ENCODE measurements at regions not wholly inside any gene's neighbourhood (a gene's known extent, or its start where the extent isn't known, plus 50 kb on each side); places are given as distances from the start of the nearest gene placed in this dataset.

DNA sequence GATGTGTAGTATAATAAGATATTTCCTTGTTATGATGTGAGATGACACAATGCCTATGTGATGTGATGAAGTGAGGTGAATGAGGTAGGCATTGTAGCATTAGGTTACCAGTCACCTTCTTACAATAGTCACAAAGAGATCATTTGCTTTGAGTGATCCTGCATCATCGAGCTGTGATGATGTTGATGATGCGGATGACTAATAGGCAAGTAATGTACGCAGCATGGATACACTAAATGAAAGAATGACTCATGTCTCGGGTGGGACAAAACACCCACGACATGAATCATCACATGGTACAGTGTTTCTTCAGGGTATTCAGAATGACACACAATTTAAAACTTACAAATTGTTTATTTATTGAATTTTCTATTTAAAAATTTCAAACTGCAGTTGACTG is 806.3 kb upstream of the GJE1 start:
- no peaks in the 10 kb centered on the region for H4K20me1 ChIP-seq (ENCODE audit: insufficient read depth, low read length)
- H3K27me3 ChIP-seq (ENCODE audit: insufficient read depth, low read length): no peaks in the 10 kb centered on the region
- H3K36me3 ChIP-seq (ENCODE audit: insufficient read depth, low read length): no peaks in the 10 kb centered on the region
- H3K27ac ChIP-seq (ENCODE audit: low read depth, low read length, poor library complexity, severe bottlenecking): no peak overlapping the region
- peaks cover 3% of the 10 kb centered on the region; the same call in 1 of the 2 replicates for H3K9me3 ChIP-seq (ENCODE audit: low read length)
- H3K4me1 ChIP-seq (ENCODE audit: insufficient read depth, low read length, severe bottlenecking): peaks cover 3% of the 10 kb centered on the region
- no peak overlapping the region for H3K4me3 ChIP-seq (ENCODE audit: low read depth, low read length, poor library complexity, severe bottlenecking)
- no peaks in the 10 kb centered on the region for H3K9me2 ChIP-seq (ENCODE audit: low read depth, low read length)
- no peaks in the 10 kb centered on the region for H3F3A ChIP-seq (ENCODE audit: insufficient read depth, low read length)
- no peaks in the 10 kb centered on the region for H3K79me2 ChIP-seq (ENCODE audit: insufficient read depth, low read length)
- H3K9ac ChIP-seq (ENCODE audit: low read length): no peak overlapping the region
- H3K4me2 ChIP-seq (ENCODE audit: low read length): no peak overlapping the region
- H2AFZ ChIP-seq (ENCODE audit: low read length): peak overlapping the region; percentile 81; the same call in 1 of the 2 replicates
- TF ChIP-seq, protein P1, sequence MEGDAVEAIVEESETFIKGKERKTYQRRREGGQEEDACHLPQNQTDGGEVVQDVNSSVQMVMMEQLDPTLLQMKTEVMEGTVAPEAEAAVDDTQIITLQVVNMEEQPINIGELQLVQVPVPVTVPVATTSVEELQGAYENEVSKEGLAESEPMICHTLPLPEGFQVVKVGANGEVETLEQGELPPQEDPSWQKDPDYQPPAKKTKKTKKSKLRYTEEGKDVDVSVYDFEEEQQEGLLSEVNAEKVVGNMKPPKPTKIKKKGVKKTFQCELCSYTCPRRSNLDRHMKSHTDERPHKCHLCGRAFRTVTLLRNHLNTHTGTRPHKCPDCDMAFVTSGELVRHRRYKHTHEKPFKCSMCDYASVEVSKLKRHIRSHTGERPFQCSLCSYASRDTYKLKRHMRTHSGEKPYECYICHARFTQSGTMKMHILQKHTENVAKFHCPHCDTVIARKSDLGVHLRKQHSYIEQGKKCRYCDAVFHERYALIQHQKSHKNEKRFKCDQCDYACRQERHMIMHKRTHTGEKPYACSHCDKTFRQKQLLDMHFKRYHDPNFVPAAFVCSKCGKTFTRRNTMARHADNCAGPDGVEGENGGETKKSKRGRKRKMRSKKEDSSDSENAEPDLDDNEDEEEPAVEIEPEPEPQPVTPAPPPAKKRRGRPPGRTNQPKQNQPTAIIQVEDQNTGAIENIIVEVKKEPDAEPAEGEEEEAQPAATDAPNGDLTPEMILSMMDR (IDR thresholded peaks at IDR 0.05; ENCODE audit: low read length): no peak
- no peak for TF ChIP-seq EZH2 (IDR thresholded peaks at IDR 0.05; ENCODE audit: borderline replicate concordance, low read length)

DNA sequence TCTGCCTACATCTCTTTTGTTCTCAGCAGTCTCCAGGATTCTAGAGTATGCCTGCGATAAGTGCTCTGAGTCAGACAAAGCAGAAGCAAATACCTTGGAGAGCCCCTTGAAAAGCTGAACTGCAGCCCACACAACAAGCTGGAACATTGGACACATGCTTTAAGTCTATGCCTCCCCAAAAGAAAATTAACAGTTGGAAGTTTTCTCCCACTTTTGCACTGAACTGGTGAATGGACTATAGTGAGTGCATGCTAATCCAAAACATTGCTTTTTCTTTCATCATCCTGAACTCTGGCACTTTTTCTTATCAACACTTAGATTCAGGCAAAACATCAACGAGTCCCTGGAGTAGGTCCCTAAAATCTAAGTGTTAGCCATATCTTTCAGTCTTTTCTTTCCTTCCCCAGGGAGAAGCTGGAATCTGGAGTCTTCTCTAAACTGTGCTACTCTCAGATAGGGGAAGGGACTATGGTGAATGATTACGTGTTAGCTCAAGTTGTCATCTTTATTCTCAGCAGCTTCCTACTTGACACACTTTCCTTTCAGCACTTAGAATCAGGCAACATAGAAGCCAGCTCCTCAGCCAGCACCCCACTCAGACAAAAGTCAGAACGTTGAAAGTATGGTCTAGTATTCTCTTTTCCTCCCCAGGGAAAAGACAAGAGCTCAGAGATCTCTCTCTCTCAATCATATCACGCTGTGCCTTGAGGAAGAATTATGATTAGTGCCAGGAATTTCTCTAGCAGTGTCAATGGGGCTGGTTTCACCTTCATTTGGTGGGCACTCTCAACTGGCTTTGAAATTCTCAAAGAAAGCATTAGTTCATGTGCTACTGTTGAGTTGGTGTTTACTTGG is 811.0 kb upstream of the GJE1 start:
- Histone ChIP-seq H3K27me3 (ENCODE audit: insufficient read depth, low read length) (no peaks in the 10 kb centered on the region), H2AFZ (ENCODE audit: low read length) (0 out of 2 replicates have a peak overlapping the region, but pooled peaks have one; percentile 32), H3K4me1 (ENCODE audit: insufficient read depth, low read length, severe bottlenecking) (peaks cover 3% of the 10 kb centered on the region), H3K4me3 (ENCODE audit: low read depth, low read length, poor library complexity, severe bottlenecking) (no peak overlapping the region), H3K79me2 (ENCODE audit: insufficient read depth, low read length) (no peaks in the 10 kb centered on the region), H3K27ac (ENCODE audit: low read depth, low read length, poor library complexity, severe bottlenecking) (no peak overlapping the region), H3K4me2 (ENCODE audit: low read length) (no peak overlapping the region), H4K20me1 (ENCODE audit: insufficient read depth, low read length) (no peaks in the 10 kb centered on the region), H3K9ac (ENCODE audit: low read length) (no peak overlapping the region), H3K36me3 (ENCODE audit: insufficient read depth, low read length) (no peaks in the 10 kb centered on the region), H3K9me3 (ENCODE audit: low read length) (no peaks in the 10 kb centered on the region), H3F3A (ENCODE audit: insufficient read depth, low read length) (no peaks in the 10 kb centered on the region), H3K9me2 (ENCODE audit: low read depth, low read length) (no peaks in the 10 kb centered on the region)
- TF ChIP-seq EZH2 (IDR thresholded peaks at IDR 0.05; ENCODE audit: borderline replicate concordance, low read length): no peak

DNA sequence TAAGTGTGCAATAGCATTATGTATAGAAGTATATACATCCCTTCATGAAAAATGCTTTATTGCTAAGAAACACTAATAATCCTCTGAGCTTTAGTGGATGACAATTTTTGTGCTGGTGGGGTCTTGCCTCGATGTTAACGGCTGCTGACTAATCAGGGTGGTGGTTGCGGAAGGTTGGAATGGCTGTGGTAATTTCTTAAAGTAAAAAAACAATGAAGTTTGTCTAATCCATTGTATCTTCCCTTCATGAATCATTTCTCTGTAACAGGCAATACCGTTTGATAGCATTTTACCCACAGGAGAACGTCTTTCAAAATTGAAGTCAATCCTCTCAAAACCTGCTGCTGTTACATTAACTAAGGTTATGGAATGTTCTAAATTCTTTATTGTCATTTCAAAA is 816.5 kb upstream of the GJE1 start:
- Histone ChIP-seq H3K36me3 (ENCODE audit: insufficient read depth, low read length) (no peaks in the 10 kb centered on the region), H3K9me2 (ENCODE audit: low read depth, low read length) (no peaks in the 10 kb centered on the region), H3K27me3 (ENCODE audit: insufficient read depth, low read length) (no peaks in the 10 kb centered on the region), H3K9me3 (ENCODE audit: low read length) (no peaks in the 10 kb centered on the region), H3K4me2 (ENCODE audit: low read length) (no peak overlapping the region), H3F3A (ENCODE audit: insufficient read depth, low read length) (no peaks in the 10 kb centered on the region), H2AFZ (ENCODE audit: low read length) (peak overlapping the region; percentile 89; the same call in 1 of the 2 replicates), H3K4me1 (ENCODE audit: insufficient read depth, low read length, severe bottlenecking) (no peaks in the 10 kb centered on the region), H3K4me3 (ENCODE audit: low read depth, low read length, poor library complexity, severe bottlenecking) (no peak overlapping the region), H3K27ac (ENCODE audit: low read depth, low read length, poor library complexity, severe bottlenecking) (no peak overlapping the region), H4K20me1 (ENCODE audit: insufficient read depth, low read length) (no peaks in the 10 kb centered on the region), H3K79me2 (ENCODE audit: insufficient read depth, low read length) (no peaks in the 10 kb centered on the region), H3K9ac (ENCODE audit: low read length) (no peak overlapping the region)
- TF ChIP-seq, protein P1 (IDR thresholded peaks at IDR 0.05; ENCODE audit: low read length): no peak
- TF ChIP-seq EZH2 (IDR thresholded peaks at IDR 0.05; ENCODE audit: borderline replicate concordance, low read length): no peak
